ENCODE measurements at regions not wholly inside any gene's neighbourhood (a gene's known extent, or its start where the extent isn't known, plus 50 kb on each side); places are given as distances from the start of the nearest gene placed in this dataset.

DNA sequence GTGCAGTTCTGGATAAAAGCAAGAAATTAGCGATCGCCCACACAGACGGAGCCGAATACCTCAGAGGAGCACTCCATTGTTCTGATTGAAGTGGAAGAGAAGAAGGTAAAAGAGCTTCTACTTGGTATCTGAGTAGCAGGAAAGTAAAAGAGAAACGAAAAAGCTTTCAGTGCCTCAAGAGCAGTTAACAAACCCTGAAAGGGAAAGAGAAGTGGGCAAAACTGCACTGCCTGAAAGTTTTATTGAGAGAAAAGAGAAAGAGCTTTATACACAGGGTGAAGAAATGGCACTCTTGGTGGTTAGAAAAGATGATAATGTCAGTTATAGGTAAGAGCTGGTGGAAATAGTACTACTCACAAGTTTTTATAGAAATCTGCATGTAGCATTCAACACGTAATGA lies 192.8 kb downstream of the CDCA7 start (continued):
- TF ChIP-seq, protein P1, sequence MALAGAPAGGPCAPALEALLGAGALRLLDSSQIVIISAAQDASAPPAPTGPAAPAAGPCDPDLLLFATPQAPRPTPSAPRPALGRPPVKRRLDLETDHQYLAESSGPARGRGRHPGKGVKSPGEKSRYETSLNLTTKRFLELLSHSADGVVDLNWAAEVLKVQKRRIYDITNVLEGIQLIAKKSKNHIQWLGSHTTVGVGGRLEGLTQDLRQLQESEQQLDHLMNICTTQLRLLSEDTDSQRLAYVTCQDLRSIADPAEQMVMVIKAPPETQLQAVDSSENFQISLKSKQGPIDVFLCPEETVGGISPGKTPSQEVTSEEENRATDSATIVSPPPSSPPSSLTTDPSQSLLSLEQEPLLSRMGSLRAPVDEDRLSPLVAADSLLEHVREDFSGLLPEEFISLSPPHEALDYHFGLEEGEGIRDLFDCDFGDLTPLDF (CRISPR knock-in tag; IDR thresholded peaks at IDR 0.05), result no peak
- no peak for TF ChIP-seq CREB1 (CRISPR knock-in tag; IDR thresholded peaks at IDR 0.05)
- no peak for TF ChIP-seq CBFB (CRISPR knock-in tag; IDR thresholded peaks at IDR 0.05; ENCODE audit: low read depth)
- no peak for TF ChIP-seq ZNF671 (CRISPR knock-in tag; IDR thresholded peaks at IDR 0.05)
- TF ChIP-seq, protein P2, sequence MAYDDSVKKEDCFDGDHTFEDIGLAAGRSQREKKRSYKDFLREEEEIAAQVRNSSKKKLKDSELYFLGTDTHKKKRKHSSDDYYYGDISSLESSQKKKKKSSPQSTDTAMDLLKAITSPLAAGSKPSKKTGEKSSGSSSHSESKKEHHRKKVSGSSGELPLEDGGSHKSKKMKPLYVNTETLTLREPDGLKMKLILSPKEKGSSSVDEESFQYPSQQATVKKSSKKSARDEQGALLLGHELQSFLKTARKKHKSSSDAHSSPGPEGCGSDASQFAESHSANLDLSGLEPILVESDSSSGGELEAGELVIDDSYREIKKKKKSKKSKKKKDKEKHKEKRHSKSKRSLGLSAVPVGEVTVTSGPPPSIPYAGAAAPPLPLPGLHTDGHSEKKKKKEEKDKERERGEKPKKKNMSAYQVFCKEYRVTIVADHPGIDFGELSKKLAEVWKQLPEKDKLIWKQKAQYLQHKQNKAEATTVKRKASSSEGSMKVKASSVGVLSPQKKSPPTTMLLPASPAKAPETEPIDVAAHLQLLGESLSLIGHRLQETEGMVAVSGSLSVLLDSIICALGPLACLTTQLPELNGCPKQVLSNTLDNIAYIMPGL (CRISPR knock-in tag; IDR thresholded peaks at IDR 0.05), result no peak
- TF ChIP-seq, protein P3, sequence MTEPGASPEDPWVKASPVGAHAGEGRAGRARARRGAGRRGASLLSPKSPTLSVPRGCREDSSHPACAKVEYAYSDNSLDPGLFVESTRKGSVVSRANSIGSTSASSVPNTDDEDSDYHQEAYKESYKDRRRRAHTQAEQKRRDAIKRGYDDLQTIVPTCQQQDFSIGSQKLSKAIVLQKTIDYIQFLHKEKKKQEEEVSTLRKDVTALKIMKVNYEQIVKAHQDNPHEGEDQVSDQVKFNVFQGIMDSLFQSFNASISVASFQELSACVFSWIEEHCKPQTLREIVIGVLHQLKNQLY (CRISPR knock-in tag; IDR thresholded peaks at IDR 0.05), result no peak
- TF ChIP-seq GTF2I (CRISPR knock-in tag; conservative IDR thresholded peaks at IDR 0.05), result no peak
- TF ChIP-seq, protein P4, sequence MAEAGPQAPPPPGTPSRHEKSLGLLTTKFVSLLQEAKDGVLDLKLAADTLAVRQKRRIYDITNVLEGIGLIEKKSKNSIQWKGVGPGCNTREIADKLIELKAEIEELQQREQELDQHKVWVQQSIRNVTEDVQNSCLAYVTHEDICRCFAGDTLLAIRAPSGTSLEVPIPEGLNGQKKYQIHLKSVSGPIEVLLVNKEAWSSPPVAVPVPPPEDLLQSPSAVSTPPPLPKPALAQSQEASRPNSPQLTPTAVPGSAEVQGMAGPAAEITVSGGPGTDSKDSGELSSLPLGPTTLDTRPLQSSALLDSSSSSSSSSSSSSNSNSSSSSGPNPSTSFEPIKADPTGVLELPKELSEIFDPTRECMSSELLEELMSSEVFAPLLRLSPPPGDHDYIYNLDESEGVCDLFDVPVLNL (CRISPR knock-in tag; IDR thresholded peaks at IDR 0.05; ENCODE audit: borderline replicate concordance, low read depth), result no peak
- TF ChIP-seq ZNF121 (CRISPR knock-in tag; IDR thresholded peaks at IDR 0.05), result no peak

DNA sequence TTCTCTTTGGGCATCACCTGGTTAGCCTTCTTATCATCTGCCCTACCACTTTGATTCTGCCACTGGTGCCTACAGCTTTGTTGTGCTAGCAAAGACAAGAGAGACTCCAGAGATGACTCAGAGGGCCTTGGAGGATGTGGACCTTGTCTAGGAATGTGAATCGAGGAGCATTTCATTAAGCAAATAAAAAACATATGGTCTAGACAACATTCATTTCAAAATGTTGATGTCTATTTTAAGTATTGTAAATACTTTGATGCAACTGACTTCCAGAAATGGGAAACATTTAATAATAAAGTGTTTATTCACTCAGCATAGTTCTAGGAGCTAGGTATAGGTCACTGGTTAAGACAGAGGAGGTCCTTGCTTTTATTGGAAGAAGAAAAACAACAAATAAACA lies 195.5 kb downstream of the CDCA7 start:
- Mint-ChIP-seq H3K36me3 (peaks cover 14% of the 10 kb centered on the region), H3K4me3 (no peak overlapping the region), H3K27me3 (ENCODE audit: low read depth) (no peaks in the 10 kb centered on the region), H3K9me3 (peaks cover 30% of the 10 kb centered on the region), H3K27ac (no peak overlapping the region), H3K4me1 (peaks cover 17% of the 10 kb centered on the region)
- no peak for DNase-seq (ENCODE audit: low spot score)
- ChIA-PET POLR2A (no interaction called here), CTCF (no interaction called here)
- no peak for ATAC-seq
- no peak for TF ChIP-seq GABPB1 (CRISPR knock-in tag; IDR thresholded peaks at IDR 0.05)
- TF ChIP-seq, protein P5, sequence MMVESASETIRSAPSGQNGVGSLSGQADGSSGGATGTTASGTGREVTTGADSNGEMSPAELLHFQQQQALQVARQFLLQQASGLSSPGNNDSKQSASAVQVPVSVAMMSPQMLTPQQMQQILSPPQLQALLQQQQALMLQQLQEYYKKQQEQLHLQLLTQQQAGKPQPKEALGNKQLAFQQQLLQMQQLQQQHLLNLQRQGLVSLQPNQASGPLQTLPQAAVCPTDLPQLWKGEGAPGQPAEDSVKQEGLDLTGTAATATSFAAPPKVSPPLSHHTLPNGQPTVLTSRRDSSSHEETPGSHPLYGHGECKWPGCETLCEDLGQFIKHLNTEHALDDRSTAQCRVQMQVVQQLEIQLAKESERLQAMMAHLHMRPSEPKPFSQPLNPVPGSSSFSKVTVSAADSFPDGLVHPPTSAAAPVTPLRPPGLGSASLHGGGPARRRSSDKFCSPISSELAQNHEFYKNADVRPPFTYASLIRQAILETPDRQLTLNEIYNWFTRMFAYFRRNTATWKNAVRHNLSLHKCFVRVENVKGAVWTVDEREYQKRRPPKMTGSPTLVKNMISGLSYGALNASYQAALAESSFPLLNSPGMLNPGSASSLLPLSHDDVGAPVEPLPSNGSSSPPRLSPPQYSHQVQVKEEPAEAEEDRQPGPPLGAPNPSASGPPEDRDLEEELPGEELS (CRISPR knock-in tag; IDR thresholded peaks at IDR 0.05), result no peak
- TF ChIP-seq, protein P6, sequence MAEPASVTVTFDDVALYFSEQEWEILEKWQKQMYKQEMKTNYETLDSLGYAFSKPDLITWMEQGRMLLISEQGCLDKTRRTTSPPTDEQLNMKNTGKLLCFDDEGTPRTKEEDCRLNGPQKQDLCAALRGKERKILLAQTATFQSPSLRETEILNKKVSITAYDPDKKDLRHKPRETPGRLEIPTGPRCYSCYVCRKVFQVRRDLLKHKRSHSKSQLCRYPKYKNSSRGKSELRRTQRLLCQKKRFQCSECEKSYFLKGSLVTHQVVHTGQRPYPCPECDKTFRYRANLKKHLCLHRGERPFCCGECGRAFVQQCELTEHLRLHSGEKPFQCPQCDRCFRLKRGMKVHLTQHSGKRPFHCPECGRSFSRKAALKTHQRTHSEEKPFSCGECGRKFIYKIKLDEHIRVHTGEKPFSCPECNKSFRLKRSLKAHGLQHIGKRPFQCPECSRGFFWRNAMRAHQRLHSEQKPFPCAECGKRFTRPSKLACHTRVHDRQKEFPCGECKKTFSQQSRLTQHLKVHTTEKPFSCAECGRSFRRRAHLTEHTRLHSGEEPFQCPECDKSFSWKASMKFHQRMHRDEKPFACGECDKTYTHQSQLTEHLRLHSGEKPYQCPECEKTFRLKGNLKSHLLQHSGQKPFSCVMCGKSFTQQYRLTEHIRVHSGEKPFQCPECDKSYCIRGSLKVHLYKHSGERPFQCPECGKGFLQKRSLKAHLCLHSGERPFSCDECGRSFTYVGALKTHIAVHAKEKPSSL (CRISPR knock-in tag; conservative IDR thresholded peaks at IDR 0.05), result no peak
- TF ChIP-seq, protein P7, sequence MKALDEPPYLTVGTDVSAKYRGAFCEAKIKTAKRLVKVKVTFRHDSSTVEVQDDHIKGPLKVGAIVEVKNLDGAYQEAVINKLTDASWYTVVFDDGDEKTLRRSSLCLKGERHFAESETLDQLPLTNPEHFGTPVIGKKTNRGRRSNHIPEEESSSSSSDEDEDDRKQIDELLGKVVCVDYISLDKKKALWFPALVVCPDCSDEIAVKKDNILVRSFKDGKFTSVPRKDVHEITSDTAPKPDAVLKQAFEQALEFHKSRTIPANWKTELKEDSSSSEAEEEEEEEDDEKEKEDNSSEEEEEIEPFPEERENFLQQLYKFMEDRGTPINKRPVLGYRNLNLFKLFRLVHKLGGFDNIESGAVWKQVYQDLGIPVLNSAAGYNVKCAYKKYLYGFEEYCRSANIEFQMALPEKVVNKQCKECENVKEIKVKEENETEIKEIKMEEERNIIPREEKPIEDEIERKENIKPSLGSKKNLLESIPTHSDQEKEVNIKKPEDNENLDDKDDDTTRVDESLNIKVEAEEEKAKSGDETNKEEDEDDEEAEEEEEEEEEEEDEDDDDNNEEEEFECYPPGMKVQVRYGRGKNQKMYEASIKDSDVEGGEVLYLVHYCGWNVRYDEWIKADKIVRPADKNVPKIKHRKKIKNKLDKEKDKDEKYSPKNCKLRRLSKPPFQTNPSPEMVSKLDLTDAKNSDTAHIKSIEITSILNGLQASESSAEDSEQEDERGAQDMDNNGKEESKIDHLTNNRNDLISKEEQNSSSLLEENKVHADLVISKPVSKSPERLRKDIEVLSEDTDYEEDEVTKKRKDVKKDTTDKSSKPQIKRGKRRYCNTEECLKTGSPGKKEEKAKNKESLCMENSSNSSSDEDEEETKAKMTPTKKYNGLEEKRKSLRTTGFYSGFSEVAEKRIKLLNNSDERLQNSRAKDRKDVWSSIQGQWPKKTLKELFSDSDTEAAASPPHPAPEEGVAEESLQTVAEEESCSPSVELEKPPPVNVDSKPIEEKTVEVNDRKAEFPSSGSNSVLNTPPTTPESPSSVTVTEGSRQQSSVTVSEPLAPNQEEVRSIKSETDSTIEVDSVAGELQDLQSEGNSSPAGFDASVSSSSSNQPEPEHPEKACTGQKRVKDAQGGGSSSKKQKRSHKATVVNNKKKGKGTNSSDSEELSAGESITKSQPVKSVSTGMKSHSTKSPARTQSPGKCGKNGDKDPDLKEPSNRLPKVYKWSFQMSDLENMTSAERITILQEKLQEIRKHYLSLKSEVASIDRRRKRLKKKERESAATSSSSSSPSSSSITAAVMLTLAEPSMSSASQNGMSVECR (CRISPR knock-in tag; IDR thresholded peaks at IDR 0.05; ENCODE audit: borderline replicate concordance), result no peak
- no peak for TF ChIP-seq CREB1 (CRISPR knock-in tag; IDR thresholded peaks at IDR 0.05)
- no peak for TF ChIP-seq TCF7 (CRISPR knock-in tag; IDR thresholded peaks at IDR 0.05; ENCODE audit: low read depth)
- TF ChIP-seq MXD4 (CRISPR knock-in tag; IDR thresholded peaks at IDR 0.05; ENCODE audit: borderline replicate concordance), result no peak
- no peak for TF ChIP-seq FOXJ3 (CRISPR knock-in tag; IDR thresholded peaks at IDR 0.05; ENCODE audit: borderline replicate concordance)
- TF ChIP-seq ZNF219 (CRISPR knock-in tag; IDR thresholded peaks at IDR 0.05; ENCODE audit: borderline replicate concordance), result no peak
- no peak for TF ChIP-seq EMX1 (CRISPR knock-in tag; IDR thresholded peaks at IDR 0.05)
- TF ChIP-seq NR2C2 (CRISPR knock-in tag; IDR thresholded peaks at IDR 0.05), result no peak
- TF ChIP-seq NFE2L1 (CRISPR knock-in tag; IDR thresholded peaks at IDR 0.05), result no peak
- TF ChIP-seq SMAD4 (CRISPR knock-in tag; IDR thresholded peaks at IDR 0.05), result no peak
- TF ChIP-seq, protein P8, sequence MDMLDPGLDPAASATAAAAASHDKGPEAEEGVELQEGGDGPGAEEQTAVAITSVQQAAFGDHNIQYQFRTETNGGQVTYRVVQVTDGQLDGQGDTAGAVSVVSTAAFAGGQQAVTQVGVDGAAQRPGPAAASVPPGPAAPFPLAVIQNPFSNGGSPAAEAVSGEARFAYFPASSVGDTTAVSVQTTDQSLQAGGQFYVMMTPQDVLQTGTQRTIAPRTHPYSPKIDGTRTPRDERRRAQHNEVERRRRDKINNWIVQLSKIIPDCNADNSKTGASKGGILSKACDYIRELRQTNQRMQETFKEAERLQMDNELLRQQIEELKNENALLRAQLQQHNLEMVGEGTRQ (CRISPR knock-in tag; IDR thresholded peaks at IDR 0.05), result no peak

Data from WTC11 (cell line).